ENCODE measurements at regions not wholly inside any gene's neighbourhood (a gene's known extent, or its start where the extent isn't known, plus 50 kb on each side); places are given as distances from the start of the nearest gene placed in this dataset.

GRCh38 chr18:25446972-25447371 is 95.0 kb upstream of the ZNF521 start:
- DNase-seq (ENCODE audit: missing footprints) (no peak), ATAC-seq (no peak)
- intact Hi-C loops (cut with DNase I), result no loop called here

- DNase-seq (ENCODE audit: missing footprints) (no peak), ATAC-seq (no peak)
- intact Hi-C loops (cut with DNase I), result no loop called here
Measured at GRCh38 chr18:25445430-25445829, 93.5 kb upstream of the ZNF521 start.

- intact Hi-C loops (cut with DNase I), result no loop called here
- no peak for ATAC-seq
- DNase-seq (ENCODE audit: missing footprints), result no peak
Measured at GRCh38 chr18:25443776-25444175, 91.8 kb upstream of the ZNF521 start.

GRCh38 chr18:25435149-25435782 is 83.3 kb upstream of the ZNF521 start:
- ATAC-seq, result no peak
- intact Hi-C loops (cut with DNase I), result no loop called here
- DNase-seq (ENCODE audit: missing footprints), result no peak

DNA sequence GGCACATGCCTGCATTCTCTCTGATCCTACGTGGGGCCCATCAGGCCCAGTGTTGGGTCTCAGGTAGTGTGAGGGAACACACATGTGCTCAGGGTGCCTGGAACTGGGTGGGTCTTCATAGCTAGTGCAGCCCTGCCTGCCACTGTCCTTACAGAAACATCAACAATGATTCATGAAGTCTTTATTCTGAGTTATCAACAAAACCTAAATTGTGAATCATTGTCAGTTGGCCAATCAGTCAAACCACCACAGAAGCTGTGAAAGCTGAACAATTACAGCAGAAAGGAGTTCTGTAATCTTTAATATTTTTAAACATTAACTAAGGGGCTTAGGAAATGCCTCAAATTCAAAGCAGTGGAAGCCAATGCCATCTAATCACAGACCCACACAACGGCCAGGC is 82.8 kb upstream of the ZNF521 start:
- intact Hi-C loops (cut with DNase I), result no loop called here
- ATAC-seq, result no peak

DNA sequence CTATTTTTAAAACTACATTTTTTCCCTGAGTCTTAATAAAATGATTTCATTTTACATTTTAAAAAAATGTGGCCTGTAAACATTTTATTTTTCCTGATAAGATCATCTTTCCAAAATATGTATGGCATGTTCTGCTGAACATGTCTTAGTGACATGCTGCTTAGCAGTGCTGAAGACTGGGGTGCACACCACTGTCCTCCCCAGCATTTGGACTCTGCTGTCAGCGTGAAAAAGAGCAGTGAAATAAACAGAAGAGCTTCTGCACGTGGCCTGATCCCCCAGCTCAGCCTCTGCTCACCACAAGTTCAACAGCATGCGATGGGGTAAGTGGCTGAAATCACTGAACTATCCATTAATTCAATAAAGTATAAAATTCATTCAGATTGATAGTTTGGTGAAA is 81.6 kb upstream of the ZNF521 start:
- intact Hi-C loops (cut with DNase I), result no loop called here
- ATAC-seq (no peak), DNase-seq (ENCODE audit: missing footprints) (no peak)

More for the DNA sequence above, 82.8 kb upstream of the ZNF521 start:
- DNase-seq (ENCODE audit: missing footprints), result no peak

- ATAC-seq, result no peak
- intact Hi-C loops (cut with DNase I), result no loop called here
- DNase-seq (ENCODE audit: missing footprints), result no peak
Measured at GRCh38 chr18:25425024-25425423, 73.1 kb upstream of the ZNF521 start.

DNA sequence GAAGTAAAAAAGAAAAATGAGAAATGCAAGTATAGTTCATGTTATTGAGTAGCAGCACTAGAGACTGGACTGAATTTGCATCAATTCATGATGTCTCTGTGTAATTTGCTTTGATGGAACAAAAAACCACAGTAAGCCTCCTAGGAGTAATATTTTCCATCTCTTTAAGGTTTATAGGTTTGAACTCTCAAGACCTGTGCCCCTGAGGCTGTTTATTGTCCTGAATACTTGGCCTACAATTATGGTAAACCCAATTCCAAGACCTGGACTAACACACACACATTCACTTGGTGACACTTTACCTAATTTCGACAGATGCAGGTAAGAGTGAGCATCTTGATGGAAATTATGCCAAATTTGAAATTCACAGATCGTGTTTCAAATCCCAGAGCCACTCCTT is 71.8 kb upstream of the ZNF521 start:
- ATAC-seq, result no peak
- intact Hi-C loops (cut with DNase I), result no loop called here
- no peak for DNase-seq (ENCODE audit: missing footprints)

GRCh38 chr18:25423267-25423666 is 71.3 kb upstream of the ZNF521 start:
- DNase-seq (ENCODE audit: missing footprints) (no peak), ATAC-seq (no peak)
- intact Hi-C loops (cut with DNase I), result no loop called here

GRCh38 chr18:25422230-25422629 is 70.3 kb upstream of the ZNF521 start:
- intact Hi-C loops (cut with DNase I), result no loop called here
- ATAC-seq, result no peak
- DNase-seq (ENCODE audit: missing footprints), result no peak

- ATAC-seq (no peak), DNase-seq (ENCODE audit: missing footprints) (no peak)
- intact Hi-C loops (cut with DNase I), result no loop called here
Measured at GRCh38 chr18:25420077-25420825, 68.3 kb upstream of the ZNF521 start.

- DNase-seq (ENCODE audit: missing footprints) (no peak), ATAC-seq (no peak)
- intact Hi-C loops (cut with DNase I), result no loop called here
Measured at GRCh38 chr18:25416374-25416773, 64.4 kb upstream of the ZNF521 start.

- DNase-seq (ENCODE audit: missing footprints) (no peak), ATAC-seq (no peak)
- intact Hi-C loops (cut with DNase I), result no loop called here
Measured at GRCh38 chr18:25409971-25410370, 58.0 kb upstream of the ZNF521 start.

DNA sequence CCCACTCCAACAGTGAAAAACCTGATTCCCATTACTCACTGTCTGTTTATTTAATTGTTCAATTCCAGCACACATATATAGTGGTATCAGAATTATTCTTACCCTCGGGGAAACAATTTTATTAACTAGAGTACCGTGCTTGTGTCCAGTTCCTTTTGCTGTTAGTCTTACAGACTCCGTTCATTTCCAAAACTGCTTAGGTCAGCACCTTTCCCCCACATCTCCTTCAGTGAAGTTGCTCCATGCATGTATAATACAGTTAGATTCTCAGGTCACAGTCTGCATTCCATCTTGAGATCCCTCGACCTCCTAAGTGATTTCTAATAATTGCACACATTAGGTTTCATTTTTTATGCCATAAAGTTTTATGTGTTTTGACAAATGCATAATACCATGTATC is 56.3 kb upstream of the ZNF521 start:
- DNase-seq (ENCODE audit: missing footprints) (no peak), ATAC-seq (no peak)
- intact Hi-C loops (cut with DNase I), result no loop called here

Measured in Right ventricle myocardium inferior (tissue), 1 donor.